Adrenal gland (tissue), 5 donors: ENCODE measurements at regions not wholly inside any gene's neighbourhood (a gene's known extent, or its start where the extent isn't known, plus 50 kb on each side); places are given as distances from the start of the nearest gene placed in this dataset.

Experiments
- POLR2A ChIP-seq, 2 donors: fragments of 450-650 bp; IDR thresholded peaks; one replicate each; pipeline ENCODE4 v1.6.1; 2017; ENCODE audit warnings: antibody characterized with exemption in 2 of 2, mild to moderate bottlenecking in 2 of 2, moderate library complexity in 1 of 2
- TF ChIP-seq, protein P1 (sequence below), 6 experiments: fragments of 450-650 bp in 4 of 6; fragments of 200-600 bp in 2 of 6; sonication (generic) in 1 of 6; IDR thresholded peaks; 1 replicate in 5 of 6; 2 replicates in 1 of 6; pipeline versions ENCODE4 v1.5.1 to v1.8.0; 2016 to 2021; ENCODE audit warnings: antibody characterized with exemption in 6 of 6, mild to moderate bottlenecking in 2 of 6, moderate library complexity in 1 of 6
- donor health status: DM: no; HTN: no; CAD: no.

DNA sequence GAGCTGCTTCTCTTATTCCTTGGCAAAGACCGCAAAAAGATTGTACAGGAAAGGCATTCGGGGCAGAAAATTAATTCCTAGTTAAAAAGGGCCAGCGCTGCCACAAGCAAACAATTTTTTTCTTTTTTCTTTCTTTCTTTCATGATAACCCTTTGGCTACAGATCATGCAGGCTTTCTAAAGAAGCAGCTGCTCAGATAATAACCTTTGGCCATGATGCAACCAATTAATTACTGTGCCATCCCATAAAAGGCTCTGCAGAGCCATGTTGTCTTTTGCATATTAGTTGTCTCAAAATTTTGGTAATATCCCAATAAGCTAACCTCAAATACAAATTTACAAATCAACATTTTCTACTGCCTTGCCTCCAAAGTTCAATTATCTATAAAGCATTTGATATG, 758.4 kb upstream of the SEMA6A start:
- TF ChIP-seq, protein P1, sequence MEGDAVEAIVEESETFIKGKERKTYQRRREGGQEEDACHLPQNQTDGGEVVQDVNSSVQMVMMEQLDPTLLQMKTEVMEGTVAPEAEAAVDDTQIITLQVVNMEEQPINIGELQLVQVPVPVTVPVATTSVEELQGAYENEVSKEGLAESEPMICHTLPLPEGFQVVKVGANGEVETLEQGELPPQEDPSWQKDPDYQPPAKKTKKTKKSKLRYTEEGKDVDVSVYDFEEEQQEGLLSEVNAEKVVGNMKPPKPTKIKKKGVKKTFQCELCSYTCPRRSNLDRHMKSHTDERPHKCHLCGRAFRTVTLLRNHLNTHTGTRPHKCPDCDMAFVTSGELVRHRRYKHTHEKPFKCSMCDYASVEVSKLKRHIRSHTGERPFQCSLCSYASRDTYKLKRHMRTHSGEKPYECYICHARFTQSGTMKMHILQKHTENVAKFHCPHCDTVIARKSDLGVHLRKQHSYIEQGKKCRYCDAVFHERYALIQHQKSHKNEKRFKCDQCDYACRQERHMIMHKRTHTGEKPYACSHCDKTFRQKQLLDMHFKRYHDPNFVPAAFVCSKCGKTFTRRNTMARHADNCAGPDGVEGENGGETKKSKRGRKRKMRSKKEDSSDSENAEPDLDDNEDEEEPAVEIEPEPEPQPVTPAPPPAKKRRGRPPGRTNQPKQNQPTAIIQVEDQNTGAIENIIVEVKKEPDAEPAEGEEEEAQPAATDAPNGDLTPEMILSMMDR (IDR thresholded peaks at IDR 0.05): no peak
- TF ChIP-seq POLR2A (IDR thresholded peaks at IDR 0.05): no peak
